Stimulated activated CD4-positive, alpha-beta T cell treated with anti-CD3 and anti-CD28 coated beads, Interleukin-15, amount 100 ng/mL, for 1 hour (primary cell): ENCODE measurements at regions not wholly inside any gene's neighbourhood (a gene's known extent, or its start where the extent isn't known, plus 50 kb on each side); places are given as distances from the start of the nearest gene placed in this dataset.
"Not testable (repeated sequence)": the region's sequence is repeated elsewhere in the genome, so short reads cannot be mapped to it uniquely, and the experiment has no call there.

Experiments
- DNase-seq, 2 donors: peaks; one replicate each; pipeline ENCODE4 v3.0.0-alpha.2; 2020; ENCODE audit warnings: low read depth in 1 of 2, low spot score in 1 of 2

DNA sequence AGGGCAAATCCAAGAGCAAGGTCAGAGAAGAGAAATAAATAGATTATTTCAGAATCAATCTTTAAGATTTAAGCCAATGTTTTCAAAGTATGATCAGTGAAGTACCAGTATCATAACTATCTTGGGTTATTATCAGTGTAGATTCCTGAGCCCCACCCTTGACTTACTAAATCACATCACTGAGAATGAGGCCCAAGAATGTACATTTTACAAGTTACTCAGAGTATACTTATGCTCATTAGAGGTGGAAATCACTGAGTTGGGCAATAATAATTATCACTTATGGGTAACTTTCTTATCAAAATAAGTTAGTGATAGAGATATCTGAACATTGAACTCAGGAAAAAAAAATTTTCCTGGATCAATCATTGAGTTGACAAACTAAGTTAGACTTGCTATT, 121.6 kb upstream of the NOCT start:
- DNase-seq, result no peak

DNA sequence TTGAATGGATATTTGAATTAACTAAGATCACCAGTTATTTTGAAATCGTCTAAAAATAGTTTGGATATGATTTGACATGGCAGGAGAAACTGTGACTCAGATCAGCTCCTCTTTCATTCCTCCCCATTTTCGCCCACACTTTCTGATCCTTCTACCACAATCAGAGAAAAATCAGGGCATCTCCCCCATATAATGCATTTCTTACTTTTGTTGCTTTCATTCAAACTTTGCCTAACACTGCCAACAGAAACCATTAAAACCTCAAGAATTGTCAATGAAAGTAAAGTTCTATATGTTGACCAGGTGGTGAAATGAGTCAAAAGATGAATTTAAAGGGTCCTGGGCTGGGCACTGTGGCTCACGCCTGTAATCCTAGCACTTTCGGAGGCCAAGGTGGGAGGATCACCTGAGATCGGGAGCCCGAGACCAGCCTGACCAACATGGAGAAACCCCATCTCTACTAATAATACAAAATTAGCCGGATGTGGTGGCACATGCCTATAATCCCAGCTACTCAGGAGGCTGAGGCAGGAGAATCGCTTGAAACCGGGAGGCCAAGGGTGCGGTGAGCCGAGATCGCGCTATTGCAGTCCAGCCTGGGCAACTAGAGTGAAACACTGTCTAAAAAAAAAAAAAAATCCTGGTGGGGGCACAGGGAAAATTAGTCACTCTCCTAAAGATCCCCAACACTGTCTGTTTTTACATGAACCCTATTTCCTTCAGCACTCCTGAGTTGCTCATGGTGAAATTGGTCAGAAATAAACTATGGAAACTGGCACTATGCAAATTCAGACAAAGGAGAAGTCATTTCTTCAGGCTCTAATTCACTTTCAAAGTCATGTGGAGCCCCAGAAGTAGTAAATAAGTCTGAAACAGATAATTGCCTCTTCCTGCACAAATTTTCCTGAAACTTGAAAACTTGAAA, 122.8 kb upstream of the NOCT start:
- DNase-seq, result no peak

DNA sequence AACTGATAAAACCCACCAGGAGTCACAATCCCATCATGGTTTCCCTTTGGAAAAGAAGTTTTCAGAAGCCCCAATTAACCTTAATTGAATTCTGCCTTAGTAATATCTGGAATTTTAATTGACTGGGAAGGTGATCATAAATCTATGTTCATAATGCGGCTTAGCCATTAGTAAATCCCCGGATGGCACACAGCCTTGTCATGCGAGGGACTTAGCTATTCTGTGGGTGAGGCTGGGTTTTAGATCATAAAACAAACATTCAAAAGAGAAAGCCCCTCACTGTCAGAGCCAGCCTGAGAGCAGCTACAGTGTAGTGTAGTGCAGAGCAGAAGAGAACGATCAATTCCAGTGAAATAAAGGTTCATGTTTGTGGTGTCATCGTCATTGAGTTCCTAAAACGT, 124.0 kb upstream of the NOCT start:
- no peak for DNase-seq

DNA sequence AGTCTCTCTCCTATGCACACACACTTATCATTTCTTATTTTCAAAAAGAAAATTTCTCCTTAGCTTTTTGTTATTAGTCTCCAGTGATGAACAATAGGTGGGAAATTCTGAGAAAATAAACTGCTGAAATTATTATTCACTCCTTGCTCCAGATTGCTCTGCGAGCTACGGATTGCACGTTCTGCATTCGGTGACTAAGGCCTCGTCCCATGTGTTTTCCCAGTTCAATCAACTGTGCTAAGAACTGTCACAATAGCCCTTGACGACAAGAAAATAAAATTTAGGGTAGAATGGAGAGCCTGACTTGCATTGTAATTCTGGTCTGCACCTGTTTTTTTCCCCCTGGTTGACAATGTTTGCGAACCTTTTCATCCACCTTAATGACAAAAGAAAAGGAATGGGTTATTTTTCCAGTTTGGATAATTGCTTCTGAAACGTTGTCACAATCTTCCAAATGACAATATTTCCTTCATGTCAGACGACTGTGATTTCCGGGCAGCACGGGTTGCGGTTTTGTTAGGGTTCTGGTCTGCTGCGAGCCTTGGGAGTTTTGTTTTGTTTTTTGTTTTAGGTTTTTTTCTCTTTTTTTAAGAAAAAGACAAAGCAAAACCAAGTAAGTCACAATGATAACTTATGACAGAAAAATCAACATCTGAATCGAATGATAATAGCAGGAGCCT, 124.5 kb upstream of the NOCT start:
- no peak for DNase-seq

DNA sequence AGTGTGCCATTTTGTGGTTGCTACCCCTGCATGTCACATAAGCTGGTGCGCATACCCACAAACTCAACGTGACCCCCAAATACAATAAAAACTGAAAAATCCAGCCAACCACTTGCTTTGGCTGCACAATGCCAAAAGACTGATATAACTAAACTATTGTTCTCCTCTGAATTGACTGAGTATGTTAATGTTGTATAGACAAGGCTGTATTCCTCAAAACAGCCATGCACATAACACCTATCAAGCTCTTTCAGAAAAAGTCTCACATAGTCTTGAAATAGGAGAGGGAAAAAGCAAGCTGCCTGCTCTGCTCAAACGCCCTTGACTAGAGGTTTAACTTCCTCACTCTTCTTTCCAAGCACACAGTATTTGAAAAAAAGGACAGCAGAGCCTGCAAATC, 126.4 kb upstream of the NOCT start:
- DNase-seq, result no peak

DNA sequence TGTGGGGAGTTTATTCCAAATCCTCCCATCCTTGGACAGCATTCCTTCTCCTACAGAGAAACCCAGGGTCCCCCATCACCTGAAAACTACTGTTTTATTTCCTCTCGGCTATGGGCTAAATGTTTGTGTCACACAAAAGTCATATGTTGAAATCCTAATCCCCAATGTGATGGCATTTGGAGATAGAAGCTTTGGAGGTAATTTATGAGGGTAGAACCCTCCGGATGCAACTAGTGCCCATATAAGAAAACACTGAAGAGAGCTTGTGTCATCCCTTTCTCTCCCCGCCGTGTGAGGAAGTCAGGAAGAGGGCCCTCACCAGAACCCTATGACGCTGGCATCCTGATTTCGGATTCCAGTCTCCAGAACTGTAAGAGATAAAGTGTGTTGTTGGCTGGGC, 127.8 kb upstream of the NOCT start:
- no peak for DNase-seq

DNA sequence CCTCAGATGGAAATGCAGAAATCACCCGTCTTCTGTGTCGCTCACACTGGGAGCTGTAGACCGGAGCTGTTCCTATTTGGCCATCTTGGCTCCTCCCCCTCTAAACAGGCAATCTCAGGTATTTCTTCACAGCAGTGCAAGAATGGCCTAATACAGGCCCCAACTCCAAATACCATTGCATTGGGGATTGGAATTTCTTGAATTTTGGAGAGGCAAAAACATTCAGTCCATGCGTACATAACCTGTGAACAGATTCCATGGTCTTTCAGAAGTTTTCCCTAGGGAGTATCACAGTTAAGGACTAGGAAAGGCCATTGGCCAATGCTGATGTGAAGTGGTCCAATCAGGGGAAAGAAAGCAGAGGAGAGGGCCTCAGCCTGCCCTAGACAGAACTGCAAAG, 128.2 kb upstream of the NOCT start:
- no peak for DNase-seq

DNA sequence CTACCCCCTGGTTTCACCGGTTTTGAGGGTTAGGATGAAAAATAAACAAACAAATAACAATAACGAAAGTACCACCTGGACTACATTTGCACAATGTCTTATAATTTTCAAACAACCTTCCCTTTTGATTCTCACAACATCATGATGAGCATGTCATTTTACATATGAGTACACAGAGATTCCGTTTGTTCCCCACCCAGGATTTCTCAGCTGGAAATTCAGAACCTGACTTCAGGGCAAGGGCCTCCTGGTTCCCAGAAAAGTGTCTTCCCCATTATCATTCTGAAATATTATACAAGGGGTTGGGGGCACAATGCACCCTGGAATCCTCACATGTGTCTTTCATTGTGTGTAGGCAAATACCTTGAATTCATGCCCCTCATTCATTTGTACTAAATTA, 135.8 kb upstream of the NOCT start:
- no peak for DNase-seq

DNA sequence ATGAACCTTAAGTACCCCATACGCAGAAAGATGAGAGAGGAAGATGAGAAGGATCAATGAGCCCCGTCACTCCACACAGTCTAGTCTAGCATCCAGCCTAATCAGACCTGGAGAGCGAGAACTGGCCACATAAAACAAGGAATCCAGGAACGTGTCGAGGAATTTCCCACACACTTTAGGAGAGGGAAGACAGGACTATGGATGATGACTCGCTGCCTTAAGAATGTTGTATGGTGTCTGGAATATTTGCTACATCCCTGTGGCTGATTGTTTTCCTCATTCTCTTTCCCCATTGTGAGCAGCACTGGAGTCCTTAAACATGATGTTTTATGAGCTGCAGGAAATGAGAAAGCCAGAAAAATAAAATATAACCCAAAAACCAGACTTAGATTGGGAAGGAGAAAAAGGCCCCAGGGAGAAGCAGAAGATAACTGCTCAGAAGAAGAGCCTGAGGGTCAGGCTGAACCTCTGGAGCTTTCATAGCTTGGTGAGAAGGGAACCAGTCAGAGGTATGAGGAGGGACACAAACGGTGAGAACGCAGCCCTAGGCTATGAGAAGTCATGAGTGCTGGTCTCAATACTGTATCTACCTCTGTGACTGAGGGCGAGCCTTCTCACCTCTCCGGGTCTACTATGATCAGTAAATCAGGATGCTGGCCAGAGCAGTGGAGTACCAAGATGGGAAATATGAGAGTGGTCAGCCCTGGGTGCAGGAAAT, 139.5 kb upstream of the NOCT start:
- DNase-seq, result no peak

DNA sequence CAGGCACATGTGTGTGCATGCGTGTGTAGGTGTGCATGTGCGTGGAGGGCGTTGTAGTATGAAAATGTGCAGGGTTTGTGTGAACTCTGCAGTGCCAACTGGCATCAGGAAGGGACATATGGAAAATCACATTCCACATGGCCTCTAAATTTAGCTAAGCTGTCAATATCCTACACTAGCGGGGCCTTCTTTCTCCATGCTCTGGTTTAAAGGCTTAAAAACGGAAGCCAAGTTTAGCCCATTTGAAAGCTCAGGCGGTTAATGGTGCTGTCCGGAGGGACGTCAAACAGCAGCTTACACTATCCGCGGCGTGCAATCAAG, 144.1 kb upstream of the NOCT start:
- DNase-seq, result no peak

DNA sequence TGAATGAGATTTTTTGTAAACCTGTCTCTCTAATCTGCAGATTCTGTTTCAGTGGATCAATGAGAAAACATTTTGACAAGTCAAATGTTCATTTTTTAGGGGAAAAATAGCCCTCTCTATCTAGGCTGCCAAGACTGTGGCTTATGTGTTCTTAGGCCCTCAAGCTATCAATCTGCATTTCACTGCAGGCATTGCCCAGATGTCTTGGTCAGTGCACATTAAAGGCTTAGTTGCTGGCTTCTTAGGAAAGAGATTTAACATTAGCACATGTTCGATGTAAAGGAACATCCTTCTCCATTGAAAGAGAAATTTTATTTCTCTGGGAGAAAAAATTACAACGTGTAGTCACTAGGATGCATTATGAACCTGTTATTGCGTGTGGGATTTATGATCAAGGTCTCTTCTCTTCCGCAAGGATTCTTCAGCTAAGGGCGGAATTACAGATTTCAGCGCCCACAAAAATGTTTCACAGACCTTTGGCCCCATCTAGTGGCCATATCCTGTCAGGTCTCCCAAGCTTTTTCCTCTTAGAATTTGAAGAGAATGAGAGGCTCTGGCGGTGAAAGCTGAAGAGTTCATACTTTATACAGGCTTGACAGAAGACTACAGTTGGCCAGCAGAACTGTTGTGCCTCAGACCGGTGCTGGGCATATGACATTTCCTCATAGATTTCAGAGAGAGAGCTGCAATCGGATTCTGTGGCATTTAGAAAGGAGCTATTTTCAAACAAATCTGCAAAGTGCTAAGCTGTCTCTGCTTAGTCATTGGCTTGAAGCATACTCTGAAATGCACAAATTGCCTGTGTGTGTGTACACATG, 144.6 kb upstream of the NOCT start:
- DNase-seq, result no peak

DNA sequence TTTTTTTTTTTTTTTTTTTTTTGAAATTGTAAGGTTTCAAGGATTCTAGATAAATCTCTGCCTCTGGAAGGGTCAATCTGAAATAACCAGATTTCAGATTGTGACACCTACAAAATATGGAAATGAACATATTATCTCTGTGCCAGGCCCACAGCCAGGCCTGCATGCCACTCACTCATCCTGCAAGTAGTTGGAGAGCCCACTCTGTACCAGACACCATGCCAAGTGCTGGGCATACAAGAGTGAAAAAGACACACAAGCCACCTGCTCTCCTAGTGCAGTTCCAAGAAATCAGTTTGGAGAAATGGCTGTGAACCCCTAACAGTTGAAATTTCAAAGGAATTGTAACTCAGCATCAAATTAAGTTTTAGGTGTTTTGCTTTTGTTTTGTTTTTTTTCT, 145.9 kb upstream of the NOCT start:
- DNase-seq, result no peak

DNA sequence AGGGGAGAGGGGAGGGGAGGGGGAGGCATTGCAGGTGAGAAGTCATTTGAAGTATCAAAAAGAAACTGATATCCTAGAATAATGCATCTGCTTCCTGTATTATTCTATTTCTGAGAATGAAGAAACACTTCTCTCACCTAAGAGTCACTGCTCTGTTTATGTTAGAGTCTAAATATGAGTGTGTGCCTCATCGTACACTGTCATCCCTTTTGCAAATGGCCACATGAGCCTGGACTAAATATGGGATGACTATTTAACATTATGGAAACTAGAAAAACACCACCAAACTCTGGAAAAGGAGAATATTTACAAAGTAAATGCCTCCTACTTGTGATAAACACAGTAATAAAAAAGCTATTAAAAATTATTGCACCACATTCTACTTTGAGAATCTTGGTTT, 146.4 kb upstream of the NOCT start:
- DNase-seq, result no peak

DNA sequence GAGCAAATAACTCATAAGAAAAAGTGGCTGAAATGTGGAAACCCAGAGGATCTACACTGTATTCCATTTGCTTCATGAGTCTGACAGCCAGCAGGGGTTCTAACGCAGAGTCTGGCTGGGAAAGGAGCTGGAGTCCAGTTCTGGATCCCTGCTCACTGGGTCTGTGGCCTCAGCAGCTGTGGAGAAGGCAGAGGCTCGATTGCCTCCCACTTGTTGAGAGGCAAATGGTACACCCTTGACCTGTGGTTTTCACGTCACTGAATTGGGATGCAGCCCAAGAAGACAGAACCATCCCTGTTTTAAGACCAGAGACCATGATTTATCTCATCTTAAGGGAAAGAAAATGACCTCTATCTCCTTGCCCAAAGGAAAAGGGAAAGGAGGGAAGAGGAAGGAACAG, 147.0 kb upstream of the NOCT start:
- DNase-seq, result no peak

DNA sequence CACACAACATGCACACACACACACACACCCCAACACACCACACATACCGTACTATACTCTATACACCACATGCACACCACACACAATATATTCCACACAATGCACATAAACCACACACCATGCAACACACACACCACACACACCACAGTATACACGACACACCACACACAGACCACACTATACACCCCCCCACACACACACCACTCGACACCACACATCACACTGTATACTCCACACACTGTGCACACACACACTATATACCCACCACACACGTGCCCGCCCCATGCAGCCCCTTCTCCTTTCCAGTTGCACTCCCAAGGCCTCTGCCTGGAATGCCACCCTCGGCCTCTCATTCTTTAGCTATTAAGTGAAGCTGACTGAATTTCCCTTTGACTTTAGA, 148.2 kb upstream of the NOCT start:
- DNase-seq, result no peak

DNA sequence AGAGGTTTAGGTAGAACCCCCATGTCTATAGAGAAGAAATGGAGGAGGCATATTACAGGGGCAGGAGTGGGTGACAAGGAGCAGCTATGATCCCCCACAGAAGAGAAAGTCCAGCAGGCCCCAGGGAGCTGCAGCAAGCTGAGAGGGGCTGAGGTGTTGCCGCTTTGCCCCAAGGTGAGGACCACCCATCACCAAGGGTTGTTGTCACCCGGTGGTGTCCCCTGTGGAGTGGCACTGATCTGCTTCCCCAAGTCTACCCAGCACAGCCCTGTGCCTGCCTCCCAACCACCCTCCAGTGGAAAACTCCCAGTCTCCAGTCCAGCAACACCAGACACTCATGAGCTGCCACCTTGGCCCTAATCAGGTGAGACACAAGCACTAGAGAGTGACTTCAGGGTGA, 149.3 kb upstream of the NOCT start:
- no peak for DNase-seq

DNA sequence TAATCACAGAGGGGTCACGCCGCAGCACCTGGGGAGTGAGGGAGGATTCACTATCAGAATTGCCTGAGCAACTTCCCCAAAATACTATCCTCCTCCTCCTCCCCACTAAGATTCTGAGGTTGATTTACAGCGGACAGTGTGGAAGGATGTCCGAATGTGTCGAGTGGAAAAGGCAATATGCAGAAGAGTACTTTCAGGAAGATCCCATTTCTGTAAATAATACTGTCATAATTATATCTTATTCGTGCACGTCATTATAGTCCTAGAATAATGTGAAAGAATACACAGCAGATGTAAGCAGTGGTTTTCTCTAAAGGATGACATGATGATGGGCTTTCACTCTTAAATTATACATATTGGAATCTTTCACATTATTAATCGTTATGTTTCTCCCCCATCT, 149.8 kb upstream of the NOCT start:
- no peak for DNase-seq

DNA sequence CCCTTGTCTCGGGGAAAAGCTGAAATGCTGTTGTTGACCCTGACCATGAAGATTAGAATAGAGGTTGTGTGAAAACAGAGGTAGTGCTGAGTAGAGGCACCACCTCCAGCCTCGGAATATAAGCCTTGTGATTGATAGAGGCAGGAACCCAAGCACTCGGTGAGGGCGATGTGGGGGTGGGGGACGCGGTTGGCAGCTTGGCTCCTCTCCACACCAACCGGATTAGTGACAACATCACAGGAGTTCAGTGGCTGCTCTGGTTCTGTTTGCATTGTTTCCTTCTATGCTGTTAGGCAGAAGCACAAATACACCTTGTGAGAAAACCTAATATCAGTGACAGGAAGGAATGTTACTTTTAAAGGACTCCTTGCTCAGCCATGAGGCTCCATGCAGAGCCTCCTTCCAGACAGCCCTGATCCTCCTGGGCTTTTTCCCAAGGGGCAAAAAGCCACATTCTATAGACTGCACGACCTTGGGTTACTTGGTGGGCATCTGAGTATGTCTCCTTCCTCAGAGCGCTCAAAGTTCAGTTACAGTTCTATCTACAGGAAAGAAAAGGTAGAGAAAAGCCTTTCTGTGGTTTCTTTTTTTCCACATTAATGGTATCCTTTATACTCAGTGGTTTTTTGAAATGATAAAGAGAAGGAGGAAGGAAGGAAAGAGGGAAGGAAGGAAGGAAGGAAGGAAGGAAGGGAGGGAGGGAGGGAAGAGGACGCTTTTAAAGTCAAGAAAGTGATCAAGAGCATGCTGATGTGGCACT, 150.4 kb upstream of the NOCT start:
- DNase-seq, result no peak

DNA sequence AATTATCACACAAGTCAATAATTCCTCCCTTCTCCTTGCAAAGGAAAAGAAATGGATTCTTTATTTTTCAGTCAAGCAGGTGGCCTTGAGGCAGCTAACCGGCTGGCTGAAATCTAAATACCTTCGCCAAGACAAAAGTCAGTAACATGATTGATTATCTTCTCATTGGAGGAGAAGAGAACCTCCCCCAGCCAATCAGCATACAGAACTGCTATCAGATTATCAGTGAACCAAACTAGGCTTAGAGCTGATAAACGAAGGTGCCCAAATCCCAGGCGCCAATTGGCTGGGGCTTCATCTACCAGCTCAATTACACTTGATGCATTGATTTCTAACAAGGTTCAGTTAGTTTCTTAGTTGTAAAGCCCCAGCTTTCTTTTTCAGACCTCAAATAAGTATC, 152.4 kb upstream of the NOCT start:
- DNase-seq, result no peak

DNA sequence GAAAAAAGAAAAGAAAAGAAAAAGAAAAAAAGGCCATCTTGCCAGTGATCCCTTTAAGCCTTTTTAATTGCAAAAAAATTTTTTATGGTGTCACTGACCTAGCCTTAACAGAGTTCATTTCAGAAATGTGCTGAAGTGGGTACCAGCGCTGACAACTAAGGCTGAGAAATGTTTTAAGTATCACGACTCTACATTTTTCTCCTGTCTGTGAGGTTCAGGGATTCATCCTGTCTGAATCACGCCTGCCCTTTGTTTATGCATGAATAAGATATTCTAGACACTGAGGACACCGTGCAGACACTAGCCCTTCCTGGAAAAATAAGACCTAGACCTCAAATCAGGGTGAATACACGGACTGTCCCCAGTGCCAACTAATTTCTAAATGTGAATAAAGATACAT, 154.4 kb upstream of the NOCT start:
- DNase-seq, result no peak

DNA sequence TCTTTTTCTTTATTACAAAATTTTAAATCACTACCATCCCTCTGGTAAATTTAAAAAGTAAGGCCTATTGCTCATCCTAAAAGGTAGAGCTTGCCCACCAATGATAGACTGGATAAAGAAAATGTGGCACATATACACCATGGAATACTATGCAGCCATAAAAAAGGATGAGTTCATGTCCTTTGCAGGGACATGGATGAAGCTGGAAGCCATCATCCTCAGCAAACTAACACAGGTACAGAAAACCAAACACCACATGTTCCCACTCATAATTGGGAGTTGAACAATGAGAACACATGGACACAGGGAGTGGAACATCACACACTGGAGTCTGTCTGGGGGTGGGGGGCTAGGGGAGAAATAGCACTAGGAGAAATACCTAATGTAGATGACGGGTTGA, 155.2 kb upstream of the NOCT start:
- DNase-seq, result not testable (repeated sequence)
